Activated CD8-positive, alpha-beta memory T cell treated with anti-CD3 and anti-CD28 coated beads, Interleukin-2, amount 50 U/mL, for 24 hours (primary cell): ENCODE measurements at regions not wholly inside any gene's neighbourhood (a gene's known extent, or its start where the extent isn't known, plus 50 kb on each side); places are given as distances from the start of the nearest gene placed in this dataset.
"Not testable (repeated sequence)": the region's sequence is repeated elsewhere in the genome, so short reads cannot be mapped to it uniquely, and the experiment has no call there.

ENCODE experiments used
- DNase-seq: peaks from one replicate; pipeline ENCODE4 v3.0.0-alpha.2; 2020; ENCODE audit errors: extremely low read depth

DNA sequence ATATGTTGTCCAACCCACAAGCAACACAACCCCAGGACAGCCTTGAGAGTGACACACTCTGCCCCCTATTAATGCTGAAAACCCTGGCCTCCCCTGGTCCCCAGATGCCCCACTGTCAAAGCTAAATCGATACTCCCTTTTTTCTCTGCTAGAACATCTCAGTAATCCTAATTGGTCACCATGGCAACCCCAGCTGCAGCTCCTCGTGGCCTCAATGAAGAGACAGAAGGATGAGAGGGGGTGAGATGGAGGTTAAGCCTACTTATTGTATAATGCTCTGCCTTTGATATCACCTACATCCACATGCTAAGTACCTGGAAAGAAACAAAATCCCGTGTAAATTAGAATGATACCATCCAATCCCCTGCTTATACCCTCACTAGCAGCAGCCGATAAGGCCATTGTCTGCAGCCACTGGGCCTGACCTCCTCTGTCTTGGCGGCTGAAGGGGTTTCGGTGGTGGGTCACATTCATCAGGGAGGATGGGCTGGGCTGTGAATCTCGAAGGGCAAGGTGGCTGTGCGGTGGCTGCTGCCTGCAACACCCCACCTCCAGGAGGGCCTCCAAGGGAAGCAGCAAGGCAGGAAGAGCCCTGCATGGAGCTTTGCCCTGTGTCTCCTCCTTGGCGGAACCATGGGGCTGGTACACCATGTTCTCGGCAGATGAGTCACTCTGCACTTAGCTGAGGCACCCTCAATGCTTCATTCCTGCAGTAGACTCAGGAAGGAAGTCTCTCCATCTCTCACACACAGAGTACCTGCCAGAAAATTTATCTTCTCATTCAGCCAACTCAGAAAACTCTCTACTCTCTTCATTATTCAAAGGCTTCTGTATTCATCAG lies 399.5 kb downstream of the BUD13 start:
- DNase-seq: no peak

DNA sequence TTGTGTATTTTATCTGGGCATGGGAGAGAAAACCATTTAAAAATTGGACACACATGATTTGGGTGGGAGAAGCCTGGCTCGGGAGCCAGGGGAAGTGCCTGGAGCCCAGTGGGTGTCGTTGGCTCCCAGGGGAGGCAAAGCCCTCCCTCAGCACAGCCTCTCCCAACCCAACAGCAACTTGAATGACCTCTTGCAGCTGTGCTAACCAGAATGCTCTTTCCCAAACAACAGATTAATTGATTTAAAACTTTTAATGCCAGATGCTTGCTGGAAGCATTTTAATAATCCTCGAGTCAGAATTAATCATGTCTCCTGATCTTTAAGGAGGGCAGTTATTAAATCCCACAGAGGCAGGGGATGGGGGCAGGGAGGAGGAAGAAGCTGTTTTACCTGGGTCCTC lies 401.6 kb downstream of the BUD13 start:
- DNase-seq: no peak

DNA sequence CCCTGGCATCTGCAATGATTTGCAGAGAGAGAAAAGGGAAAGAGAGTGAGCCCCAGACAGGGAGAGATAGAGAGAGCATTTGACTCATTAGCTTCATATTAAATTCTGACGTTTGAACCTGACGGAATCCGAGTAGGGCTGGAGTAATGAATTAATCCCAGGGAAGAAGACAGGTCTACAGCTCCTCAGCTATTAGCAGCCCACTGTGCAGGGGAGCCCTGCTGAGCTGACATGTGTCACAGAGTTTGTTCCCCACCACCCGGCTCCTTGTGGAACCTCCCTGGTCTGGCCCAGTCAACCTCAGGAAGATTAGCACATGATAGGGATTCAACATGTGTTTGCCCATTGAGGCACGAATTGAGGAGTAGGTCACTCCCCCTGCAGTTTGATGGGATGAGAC lies 404.0 kb downstream of the BUD13 start:
- no peak for DNase-seq

DNA sequence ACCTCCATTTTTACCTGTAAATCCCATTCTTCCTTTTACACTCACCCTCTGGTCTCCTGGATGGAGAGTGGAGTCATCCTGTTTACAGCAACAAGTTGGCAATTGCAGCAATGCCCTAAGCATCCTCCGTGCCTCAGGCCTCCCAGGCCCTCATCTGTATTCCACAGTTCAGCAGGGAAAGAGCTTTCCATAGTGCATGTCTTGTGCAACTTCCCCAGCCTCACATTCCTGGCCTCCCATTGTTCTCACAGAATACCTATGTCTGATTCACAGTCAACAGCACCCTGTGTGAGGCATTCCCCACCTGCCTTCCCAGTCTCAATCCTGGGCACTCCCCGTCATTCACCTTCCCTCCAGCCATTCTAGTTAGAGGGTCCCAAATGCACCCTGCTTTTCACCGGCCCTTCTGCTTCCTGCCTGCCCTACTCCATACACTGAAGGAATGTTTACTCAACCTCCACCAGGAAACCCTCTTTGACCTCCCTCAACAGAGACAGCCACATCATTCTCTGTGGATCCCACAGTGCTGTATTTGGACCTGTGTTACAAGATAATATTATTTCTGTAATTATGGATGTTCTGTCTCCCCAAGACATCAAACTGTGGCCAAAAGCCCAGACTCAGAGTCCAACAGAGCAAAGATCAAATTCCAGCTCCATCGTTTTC lies 405.7 kb downstream of the BUD13 start:
- no peak for DNase-seq

DNA sequence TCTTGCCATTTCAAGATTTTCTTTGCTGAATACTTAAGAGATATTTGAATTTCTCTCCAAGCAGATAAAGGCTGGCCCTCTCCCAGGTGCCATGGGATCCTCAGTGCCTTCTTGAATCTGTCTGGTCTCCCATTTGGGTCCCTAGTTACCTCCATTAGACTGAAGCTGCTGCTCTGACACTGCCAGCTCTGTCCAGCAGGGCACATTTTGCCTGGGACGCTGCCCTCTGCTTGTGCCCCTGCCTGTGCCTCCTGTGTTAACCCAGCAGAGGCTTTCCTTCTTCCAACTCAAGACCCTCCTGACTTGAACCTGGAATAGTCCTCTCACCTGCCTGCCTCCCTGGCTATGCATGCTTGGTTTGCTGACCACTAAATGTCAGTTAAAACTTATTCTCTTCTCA lies 406.3 kb downstream of the BUD13 start:
- no peak for DNase-seq

DNA sequence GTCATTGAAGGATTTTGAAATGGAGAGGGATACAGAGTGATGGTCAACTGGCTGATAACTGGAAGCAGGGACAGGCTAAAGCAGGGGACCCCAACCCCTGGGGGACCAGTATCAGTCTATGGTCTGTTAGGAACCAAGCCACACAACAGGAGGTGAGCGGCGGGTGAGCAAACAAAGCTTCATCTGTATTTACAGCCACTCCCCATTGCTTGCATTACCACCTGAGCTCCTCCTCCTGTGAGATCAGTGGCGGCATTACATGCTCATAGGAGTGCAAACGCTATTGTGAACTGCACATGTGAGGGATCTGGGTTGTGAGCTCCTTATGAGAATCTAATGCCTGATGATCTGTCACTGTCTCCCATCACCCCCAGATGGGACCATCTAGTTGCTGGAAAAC lies 407.9 kb downstream of the BUD13 start:
- not testable (repeated sequence) for DNase-seq

DNA sequence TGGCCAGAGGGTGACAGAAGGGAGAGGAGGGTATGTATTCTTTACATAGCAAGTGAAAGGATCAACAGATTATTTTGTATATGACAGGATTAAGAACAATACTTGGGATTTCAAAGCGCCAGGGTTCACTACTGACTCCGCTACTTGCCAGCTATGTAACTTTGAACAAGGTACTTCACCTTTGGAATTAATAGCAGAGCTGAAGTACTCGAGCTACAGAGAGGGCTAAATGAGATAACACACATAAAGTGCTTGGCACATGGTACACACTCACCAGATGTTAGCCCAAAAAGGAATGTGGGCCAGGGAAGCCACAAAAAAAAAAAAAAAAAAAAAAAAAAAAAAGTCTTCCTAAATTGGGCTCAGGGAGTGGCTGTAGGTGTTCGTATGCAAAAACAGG lies 408.4 kb downstream of the BUD13 start:
- no peak for DNase-seq

DNA sequence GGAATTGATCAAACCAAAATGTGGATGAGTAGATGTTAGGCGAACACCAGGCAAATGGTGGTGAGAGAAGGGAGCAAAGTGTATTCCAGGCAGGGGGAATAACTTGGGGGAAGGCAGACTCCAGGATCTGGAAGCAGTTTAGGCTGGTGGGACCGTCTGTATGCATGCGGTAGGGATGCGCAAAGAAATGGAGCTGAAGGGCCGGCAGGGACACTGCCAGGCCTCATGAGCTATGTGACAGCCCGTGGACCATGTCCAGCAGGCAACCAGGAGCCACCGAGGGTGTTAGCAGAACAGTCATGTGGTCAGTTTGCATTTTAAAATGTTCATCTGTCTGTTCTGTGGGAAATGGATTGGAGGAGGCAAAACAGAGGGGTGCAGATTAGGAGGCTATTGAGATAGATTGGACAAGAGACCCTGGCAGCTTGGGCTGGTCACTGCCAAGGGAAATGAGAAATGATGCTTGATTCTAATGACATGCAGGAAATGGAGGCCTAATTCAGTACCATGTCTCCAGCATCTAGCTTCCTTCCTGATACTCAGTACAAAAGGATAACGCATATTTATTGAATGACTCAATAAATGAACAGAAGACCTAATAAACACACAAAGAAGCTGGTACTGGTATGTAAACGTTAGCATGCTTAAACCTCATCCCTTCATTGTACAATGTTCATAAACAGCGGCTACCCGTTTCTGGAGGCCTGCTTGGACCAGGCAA lies 412.4 kb downstream of the BUD13 start:
- no peak for DNase-seq

DNA sequence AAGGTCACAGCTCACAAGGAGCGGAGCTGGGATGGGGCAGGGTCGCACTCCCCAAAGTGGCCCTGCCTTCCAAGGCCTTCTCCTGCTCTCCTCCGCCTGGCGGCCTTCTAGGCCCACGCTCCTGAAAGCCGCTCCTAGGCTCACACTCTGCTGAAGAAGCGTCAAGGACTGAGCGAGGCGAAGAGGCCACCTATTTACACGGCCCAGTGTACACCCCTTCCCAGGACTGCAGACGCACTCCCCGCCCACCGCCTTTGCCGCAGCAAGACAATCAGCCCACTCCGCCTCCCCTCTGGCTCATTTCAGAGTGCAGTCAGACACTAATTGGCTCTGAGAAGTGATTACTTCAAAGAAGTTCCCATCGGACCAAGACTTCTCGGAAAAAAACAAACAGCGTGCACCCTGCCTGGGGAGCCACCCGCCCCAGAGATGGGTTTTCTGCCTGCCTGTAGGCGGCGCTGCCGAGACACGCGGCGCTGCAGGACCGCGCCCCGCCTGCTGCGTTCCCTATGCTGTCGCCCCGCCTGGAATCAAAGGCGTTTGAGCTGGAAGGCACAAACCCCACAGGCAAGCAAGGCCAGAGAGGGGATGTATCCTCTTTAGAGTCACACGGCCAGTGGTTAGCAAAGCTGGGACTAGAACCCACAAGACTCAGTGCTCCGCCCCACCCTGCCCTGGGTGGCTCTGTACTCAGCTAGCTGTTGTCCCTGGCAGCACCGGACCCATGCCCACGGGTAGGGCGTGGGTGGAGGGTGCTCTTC lies 414.8 kb downstream of the BUD13 start:
- no peak for DNase-seq

DNA sequence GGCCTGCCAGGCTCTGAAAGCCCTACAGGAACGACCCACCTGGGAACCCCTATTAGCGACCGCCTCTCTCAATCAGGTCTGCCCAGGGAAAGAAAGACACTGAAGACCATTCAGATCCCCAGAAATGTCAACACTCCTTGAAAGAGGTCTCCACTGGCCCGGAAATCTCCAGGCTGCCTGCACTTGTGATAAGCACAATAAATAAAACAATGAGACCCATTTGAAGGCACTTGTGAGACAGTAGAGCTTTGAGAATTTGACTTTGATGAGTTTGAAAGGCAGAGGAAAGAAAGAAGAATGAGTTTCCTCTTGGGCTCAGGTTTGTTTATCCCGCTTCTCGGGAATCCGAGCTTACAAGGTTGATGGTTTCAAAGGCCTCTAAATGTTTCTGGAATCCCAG lies 416.3 kb downstream of the BUD13 start:
- DNase-seq: no peak

DNA sequence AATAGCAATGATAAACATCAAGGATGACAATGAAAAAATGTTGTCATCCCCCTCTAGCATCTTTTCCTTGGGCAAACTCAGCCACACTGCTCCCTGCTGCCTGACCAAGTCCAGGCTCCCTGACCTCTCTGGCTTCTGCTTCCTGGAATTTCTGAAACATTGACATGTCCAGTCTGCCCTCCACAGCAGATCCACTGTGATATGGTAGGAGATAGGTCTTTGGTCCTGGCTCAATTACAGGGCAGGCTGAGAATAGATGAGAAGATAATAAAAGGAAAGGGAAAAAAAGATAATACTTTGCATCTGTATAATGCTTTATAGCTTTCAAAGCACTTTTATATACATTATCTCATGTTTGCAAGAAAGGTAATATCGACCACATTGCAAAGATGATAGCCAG lies 417.7 kb downstream of the BUD13 start:
- no peak for DNase-seq

DNA sequence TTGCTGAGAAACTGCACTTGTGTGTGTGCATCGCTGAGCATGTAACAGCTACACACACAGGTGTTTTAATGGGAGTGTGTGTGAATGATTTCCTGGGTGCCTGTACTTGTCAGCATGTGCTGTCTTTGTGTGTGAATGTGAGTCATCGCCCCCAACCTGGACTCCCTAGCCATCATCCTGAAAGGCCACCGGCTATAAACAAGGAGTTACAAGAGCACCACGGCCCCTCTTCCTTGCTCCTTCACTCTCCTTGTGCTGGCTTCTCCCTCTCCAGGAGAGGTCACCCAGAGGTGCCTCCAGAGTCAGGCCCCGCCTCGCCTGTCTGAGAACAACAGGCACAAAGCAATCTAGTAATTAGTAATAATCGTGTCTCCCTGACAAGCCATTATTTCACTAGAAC lies 419.2 kb downstream of the BUD13 start:
- DNase-seq: no peak

DNA sequence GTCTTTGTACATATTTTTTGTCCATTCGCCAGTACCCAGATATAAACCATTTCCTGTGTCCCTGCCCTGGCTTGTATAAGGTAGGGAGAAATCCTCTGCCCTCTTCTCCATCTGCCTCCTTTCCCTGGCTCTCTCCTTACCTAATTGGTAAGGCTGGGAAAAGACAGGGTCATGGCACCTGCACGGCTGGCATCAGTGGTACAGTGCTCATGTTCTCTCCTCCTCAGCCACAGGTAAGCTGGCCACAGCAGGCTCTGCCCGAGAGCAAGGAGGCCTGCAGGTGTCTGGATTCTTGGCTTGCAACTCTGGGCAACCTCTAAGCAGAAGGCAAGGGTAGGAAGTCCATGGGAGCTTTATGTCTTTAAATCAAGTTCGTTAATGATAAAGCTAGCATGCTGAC lies 419.9 kb downstream of the BUD13 start:
- DNase-seq: no peak

DNA sequence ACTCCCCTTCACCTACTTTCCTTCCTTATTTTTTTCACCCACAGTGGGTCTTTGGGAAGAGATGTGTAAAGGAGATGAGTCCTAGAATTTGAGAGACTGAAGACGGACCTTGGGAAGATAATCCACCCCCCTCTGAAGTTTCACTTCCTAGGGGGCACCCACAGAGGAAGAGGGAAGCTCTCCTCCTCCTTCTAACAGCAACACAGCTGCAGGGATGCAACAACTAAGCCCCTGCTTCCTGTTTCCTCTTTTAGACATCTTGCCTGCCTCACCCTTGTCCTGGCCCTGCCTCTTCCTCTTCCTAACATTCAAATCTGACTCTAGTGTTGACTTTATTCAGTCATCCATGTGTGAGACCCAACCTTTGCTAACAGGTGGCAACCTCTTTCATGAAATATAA lies 424.6 kb downstream of the BUD13 start:
- DNase-seq: no peak

DNA sequence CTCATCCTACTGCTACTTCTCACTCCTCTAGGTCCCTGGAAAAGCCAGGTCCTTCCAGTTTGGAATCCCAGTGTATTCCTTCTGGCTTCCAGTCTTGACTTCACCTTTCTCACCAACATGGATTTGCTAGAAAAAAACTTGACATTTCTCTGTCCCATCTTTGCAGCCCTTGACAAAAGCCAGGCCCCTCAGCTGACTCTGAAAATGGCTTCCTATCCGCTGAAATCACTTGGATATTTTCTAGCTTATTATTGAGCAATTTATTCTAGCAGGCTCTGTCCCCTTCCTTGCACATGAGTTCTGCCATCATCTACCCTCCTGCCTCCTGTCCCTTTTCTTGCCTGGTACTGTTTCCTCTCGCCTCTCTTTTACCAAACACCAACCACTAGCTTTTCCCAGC lies 427.2 kb downstream of the BUD13 start:
- DNase-seq: no peak

DNA sequence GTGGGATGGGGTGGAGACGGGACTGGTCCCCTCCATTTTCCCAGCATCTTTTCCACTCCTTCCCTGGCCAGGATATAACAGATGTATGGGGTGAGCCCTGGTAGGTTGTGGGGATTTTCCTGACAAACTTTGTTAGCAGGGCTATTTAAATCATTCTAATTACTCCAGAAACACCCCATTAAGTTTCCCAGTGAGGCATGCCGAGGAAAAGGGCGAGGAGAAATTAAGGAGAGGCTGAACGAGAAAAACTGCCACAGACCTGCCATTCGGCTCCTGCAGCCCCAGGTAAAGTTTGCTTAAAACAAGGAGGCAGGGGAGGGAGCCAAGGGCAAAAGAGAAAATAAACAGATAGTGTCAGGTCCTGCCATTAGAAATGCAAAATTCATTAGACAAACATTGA lies 428.2 kb downstream of the BUD13 start:
- DNase-seq: no peak

DNA sequence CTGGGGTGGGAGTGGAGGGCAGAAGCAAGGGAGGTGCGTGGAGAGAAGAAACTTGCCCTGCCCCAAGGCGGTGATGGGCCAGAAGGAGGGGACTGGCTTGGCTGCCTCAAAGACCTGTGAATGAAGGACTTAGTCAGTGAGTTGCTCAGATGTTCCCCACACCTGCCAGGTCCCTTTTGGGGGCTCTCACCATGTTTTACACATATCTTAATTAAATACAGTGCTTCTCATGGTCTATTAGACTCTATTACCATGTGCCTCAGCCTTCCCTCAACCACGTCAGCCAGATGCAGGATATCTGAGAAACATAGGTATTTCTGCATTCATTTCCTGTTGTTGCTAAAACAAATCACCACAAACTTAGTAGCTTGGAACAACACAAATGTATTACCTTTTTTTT lies 429.5 kb downstream of the BUD13 start:
- no peak for DNase-seq

DNA sequence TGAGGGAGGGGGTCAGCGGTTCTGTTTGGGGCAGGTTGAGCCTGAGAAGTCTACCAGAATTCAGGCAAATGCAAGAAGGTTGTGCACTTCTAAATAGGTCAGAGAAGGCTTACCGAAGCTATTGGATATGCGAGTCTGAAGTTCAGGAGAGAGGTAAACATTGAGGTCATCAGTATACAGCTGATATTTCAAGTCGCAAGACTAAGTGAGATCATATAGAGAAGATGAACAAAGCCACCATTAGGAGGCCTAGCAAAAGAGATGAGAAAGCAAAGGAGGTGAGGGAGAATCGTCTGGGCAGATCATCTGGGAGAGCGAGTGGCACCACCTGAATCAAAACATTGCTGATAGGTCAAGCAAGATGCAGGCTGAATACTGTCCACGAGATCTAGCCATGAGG lies 430.6 kb downstream of the BUD13 start:
- no peak for DNase-seq

DNA sequence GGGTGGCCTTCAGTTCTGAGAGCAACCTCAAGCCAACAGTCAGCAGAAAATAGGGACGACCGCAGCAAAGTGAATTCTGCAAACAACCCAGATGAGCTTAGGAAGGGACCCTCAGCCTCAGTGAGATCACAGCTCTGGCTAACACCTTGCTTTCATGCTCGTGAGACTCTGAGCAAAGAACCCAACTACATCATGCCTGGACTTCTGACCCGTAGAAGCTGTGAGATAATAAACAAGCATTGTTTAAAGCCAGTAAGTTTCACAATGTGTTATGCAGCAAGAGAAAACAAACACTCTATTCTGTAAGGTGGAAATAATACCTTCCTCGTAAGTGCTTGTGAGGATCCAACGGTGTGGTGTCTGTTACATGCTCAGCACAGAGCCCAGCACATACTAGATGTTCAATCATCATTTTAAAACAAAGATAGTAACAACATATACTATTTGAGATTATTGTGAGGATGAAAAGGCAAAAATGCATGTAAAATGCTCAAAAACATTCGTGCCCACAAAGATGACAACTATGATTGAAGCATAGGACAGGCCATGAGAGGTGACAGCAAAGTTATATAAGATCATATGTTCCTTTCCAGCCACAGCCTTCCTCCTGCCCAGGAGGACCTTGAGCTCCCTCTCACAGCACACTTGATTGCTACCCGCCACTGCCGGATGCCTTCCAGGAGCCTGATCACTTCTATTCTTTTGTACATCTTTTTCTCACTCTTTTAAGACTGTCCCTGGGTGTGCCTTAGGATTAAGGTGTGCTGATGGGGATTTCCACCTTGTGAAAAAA lies 433.3 kb downstream of the BUD13 start:
- DNase-seq: no peak

DNA sequence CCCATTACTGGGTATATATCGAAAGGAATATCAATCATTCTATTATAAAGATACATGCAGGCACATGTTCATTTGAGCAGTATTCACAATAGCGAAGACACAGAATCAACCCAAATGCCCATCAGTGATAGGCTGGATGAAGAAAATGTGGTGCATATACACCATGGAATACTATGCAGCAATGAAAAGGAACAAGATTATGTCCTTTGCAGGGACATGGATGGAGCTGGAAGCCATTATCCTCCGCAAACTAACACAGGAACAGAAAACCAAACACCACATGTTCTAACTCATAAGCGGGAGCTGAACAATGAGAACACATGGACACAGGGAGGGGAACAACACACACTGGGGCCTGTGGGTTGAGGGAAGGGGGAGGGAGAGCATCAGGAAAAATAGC lies 434.3 kb downstream of the BUD13 start:
- not testable (repeated sequence) for DNase-seq

DNA sequence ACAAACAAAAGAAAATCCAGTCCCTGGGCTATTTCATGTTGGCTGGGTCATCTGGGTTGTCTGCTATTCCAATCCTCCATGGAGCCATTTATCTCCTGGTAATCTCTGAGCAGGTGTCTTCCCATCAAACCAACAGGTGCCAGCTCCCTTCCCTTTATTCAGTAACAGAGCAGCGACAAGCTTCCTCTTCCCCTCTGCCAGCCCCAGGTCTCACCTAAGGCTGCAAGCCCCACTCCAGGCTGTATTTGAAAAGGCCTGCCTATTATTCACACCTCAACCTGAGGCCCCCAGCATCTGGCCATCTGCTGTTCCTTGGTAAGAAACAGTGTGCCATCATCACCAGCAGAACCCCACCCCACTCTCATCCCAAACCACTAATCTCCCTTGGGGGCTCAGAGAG lies 436.2 kb downstream of the BUD13 start:
- no peak for DNase-seq
